ENCODE measurements at regions not wholly inside any gene's neighbourhood (a gene's known extent, or its start where the extent isn't known, plus 50 kb on each side); places are given as distances from the start of the nearest gene placed in this dataset.
"Not testable (repeated sequence)": the region's sequence is repeated elsewhere in the genome, so short reads cannot be mapped to it uniquely, and the experiment has no call there.

DNA sequence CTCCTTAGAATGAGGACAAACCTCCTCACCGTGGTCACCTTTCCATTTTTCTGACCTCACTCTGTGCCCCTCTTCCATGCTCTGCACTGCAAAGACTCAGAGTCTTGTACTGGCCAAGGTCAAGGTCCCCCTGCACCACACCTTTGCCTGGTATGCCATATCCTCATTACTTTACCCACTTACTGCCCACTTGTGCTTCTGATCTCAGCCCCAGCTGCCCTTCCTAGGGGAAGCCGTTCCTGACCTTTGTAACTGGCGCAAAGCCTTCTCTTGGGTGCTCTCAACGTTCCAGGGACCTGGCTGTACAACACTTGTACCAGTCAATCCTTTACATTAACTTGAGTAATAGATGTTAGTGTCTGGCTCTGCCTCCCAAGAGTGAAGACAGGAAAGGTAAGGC lies 256.0 kb downstream of the SV2B start:
- Histone ChIP-seq H3K36me3 (no peaks in the 10 kb centered on the region), H3K4me1 (no peaks in the 10 kb centered on the region), H3K9me3 (no peaks in the 10 kb centered on the region), H3K4me3 (ENCODE audit: low read depth, low read length) (no peak overlapping the region), H3K27me3 (no peaks in the 10 kb centered on the region)
- DNase-seq = no peak
- TF ChIP-seq, protein P1, sequence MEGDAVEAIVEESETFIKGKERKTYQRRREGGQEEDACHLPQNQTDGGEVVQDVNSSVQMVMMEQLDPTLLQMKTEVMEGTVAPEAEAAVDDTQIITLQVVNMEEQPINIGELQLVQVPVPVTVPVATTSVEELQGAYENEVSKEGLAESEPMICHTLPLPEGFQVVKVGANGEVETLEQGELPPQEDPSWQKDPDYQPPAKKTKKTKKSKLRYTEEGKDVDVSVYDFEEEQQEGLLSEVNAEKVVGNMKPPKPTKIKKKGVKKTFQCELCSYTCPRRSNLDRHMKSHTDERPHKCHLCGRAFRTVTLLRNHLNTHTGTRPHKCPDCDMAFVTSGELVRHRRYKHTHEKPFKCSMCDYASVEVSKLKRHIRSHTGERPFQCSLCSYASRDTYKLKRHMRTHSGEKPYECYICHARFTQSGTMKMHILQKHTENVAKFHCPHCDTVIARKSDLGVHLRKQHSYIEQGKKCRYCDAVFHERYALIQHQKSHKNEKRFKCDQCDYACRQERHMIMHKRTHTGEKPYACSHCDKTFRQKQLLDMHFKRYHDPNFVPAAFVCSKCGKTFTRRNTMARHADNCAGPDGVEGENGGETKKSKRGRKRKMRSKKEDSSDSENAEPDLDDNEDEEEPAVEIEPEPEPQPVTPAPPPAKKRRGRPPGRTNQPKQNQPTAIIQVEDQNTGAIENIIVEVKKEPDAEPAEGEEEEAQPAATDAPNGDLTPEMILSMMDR (IDR thresholded peaks at IDR 0.05; ENCODE audit: low read depth, low read length) = no peak

- Histone ChIP-seq H3K36me3 (no peaks in the 10 kb centered on the region), H3K27me3 (no peaks in the 10 kb centered on the region), H3K4me1 (no peaks in the 10 kb centered on the region)
Measured at GRCh38 chr15:91357011-91357410, 257.0 kb downstream of the SV2B start.

GRCh38 chr15:91357486-91357885 lies 257.4 kb downstream of the SV2B start:
- Histone ChIP-seq H3K4me3 (ENCODE audit: low read depth, low read length) (no peak overlapping the region), H3K9me3 (no peaks in the 10 kb centered on the region), H3K27me3 (no peaks in the 10 kb centered on the region), H3K36me3 (no peaks in the 10 kb centered on the region), H3K4me1 (no peaks in the 10 kb centered on the region)
- no peak for DNase-seq
- TF ChIP-seq, protein P1 (IDR thresholded peaks at IDR 0.05; ENCODE audit: low read depth, low read length) = no peak

More at GRCh38 chr15:91357011-91357410, 257.0 kb downstream of the SV2B start:
- Histone ChIP-seq H3K4me3 (ENCODE audit: low read depth, low read length) (no peak overlapping the region), H3K9me3 (no peaks in the 10 kb centered on the region)
- DNase-seq = no peak
- TF ChIP-seq, protein P1 (IDR thresholded peaks at IDR 0.05; ENCODE audit: low read depth, low read length) = no peak

- no peaks in the 10 kb centered on the region for H3K4me1 ChIP-seq
- TF ChIP-seq, protein P1 (IDR thresholded peaks at IDR 0.05; ENCODE audit: low read depth, low read length) = no peak
- H3K4me3 ChIP-seq (ENCODE audit: low read depth, low read length) = no peak overlapping the region
- no peaks in the 10 kb centered on the region for H3K27me3 ChIP-seq
- H3K9me3 ChIP-seq = no peaks in the 10 kb centered on the region
- DNase-seq = no peak
- no peaks in the 10 kb centered on the region for H3K36me3 ChIP-seq
Measured at GRCh38 chr15:91358405-91358804, 258.3 kb downstream of the SV2B start.

- DNase-seq; H3K9me3 ChIP-seq; H3K4me3 ChIP-seq (ENCODE audit: low read depth, low read length); H3K27me3 ChIP-seq; H3K36me3 ChIP-seq; H3K4me1 ChIP-seq: not testable (repeated sequence)
Measured at GRCh38 chr15:91361696-91362095, 261.6 kb downstream of the SV2B start.

GRCh38 chr15:91366111-91366510 lies 266.1 kb downstream of the SV2B start:
- Histone ChIP-seq H3K4me3 (ENCODE audit: low read depth, low read length) (no peak overlapping the region), H3K9me3 (no peaks in the 10 kb centered on the region), H3K27me3 (no peaks in the 10 kb centered on the region), H3K36me3 (no peaks in the 10 kb centered on the region), H3K4me1 (no peaks in the 10 kb centered on the region; the same call in 1 of the 2 replicates)
- TF ChIP-seq, protein P1 (IDR thresholded peaks at IDR 0.05; ENCODE audit: low read depth, low read length) = no peak
- no peak for DNase-seq

GRCh38 chr15:91368611-91369010 lies 268.6 kb downstream of the SV2B start:
- H3K4me3 ChIP-seq (ENCODE audit: low read depth, low read length) = no peak overlapping the region
- TF ChIP-seq, protein P1 (IDR thresholded peaks at IDR 0.05; ENCODE audit: low read depth, low read length) = no peak
- H3K9me3 ChIP-seq = no peaks in the 10 kb centered on the region
- no peaks in the 10 kb centered on the region for H3K36me3 ChIP-seq
- H3K4me1 ChIP-seq = no peaks in the 10 kb centered on the region; the same call in 1 of the 2 replicates
- 0 out of 2 replicates have a peak, but pooled peaks cover 2% of the 10 kb centered on the region for H3K27me3 ChIP-seq
- no peak for DNase-seq
